ENCODE measurements at regions not wholly inside any gene's neighbourhood (a gene's known extent, or its start where the extent isn't known, plus 50 kb on each side); places are given as distances from the start of the nearest gene placed in this dataset.

DNA sequence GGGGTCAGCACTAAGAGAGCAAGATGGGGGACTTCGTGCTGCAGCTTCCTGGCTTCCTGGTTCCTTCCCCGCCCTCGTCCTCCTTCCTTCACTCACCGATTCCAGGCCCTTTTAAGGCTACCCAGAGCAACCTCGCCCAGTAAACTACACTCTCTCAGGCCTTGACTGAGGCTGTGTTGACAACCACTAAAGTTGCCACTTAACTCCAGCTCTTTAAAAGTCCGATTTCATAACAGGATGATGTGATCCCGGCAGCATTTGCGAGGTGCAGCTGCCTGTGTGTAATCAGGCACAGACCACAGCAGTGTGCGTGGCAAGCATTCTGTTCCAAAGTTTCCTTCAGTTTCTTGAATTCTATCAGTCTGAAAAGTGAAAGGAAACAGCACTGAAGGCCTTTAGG is 110.6 kb downstream of the RAB11FIP2 start:
- Histone ChIP-seq H3K36me3 (ENCODE audit: insufficient read depth) (no peaks in the 10 kb centered on the region), H3K4me2 (no peak overlapping the region), H3K4me1 (ENCODE audit: low read depth, poor library complexity, severe bottlenecking) (no peaks in the 10 kb centered on the region), H3K27me3 (ENCODE audit: insufficient read depth, low read depth) (no peaks in the 10 kb centered on the region), H3K79me2 (ENCODE audit: insufficient read depth, low read depth) (no peaks in the 10 kb centered on the region), H3K4me3 (IDR thresholded peaks at IDR 0.05; ENCODE audit: insufficient read depth, low read depth, low read length) (no peak overlapping the region), H3K9ac (no peak overlapping the region), H4K20me1 (ENCODE audit: insufficient read depth) (no peaks in the 10 kb centered on the region), H3K27ac (no peak overlapping the region), H2AFZ (ENCODE audit: low read depth) (no peak overlapping the region)
- TF ChIP-seq, protein P1, sequence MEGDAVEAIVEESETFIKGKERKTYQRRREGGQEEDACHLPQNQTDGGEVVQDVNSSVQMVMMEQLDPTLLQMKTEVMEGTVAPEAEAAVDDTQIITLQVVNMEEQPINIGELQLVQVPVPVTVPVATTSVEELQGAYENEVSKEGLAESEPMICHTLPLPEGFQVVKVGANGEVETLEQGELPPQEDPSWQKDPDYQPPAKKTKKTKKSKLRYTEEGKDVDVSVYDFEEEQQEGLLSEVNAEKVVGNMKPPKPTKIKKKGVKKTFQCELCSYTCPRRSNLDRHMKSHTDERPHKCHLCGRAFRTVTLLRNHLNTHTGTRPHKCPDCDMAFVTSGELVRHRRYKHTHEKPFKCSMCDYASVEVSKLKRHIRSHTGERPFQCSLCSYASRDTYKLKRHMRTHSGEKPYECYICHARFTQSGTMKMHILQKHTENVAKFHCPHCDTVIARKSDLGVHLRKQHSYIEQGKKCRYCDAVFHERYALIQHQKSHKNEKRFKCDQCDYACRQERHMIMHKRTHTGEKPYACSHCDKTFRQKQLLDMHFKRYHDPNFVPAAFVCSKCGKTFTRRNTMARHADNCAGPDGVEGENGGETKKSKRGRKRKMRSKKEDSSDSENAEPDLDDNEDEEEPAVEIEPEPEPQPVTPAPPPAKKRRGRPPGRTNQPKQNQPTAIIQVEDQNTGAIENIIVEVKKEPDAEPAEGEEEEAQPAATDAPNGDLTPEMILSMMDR (conservative IDR thresholded peaks at IDR 0.05; ENCODE audit: low read depth, low read length), result no peak

DNA sequence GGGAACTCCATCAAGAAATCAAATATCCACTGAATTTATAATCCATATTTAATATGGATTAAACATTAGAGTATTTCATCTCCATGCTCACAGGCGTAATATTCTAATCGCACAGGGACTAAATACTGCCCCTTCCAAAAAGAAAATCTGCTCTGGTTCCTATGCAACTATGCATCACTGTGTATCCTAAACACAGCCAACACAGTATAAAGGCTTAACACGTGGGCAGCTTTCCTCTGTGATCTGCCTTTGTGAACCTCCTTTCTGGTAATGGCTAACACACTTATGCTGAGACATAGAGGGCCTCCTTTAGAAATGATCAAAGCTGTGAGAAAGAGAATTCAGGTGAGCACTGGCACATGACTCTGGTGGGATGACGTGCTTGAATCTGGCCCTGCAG is 110.2 kb downstream of the RAB11FIP2 start:
- H3K27me3 ChIP-seq (ENCODE audit: insufficient read depth, low read depth), result no peaks in the 10 kb centered on the region
- TF ChIP-seq, protein P1 (conservative IDR thresholded peaks at IDR 0.05; ENCODE audit: low read depth, low read length), result no peak
- no peaks in the 10 kb centered on the region for H4K20me1 ChIP-seq (ENCODE audit: insufficient read depth)
- no peak overlapping the region for H3K4me3 ChIP-seq (IDR thresholded peaks at IDR 0.05; ENCODE audit: insufficient read depth, low read depth, low read length)
- no peaks in the 10 kb centered on the region for H3K36me3 ChIP-seq (ENCODE audit: insufficient read depth)
- no peak overlapping the region for H3K9ac ChIP-seq
- H3K79me2 ChIP-seq (ENCODE audit: insufficient read depth, low read depth), result no peaks in the 10 kb centered on the region
- H3K27ac ChIP-seq, result no peak overlapping the region
- H2AFZ ChIP-seq (ENCODE audit: low read depth), result no peak overlapping the region
- no peak overlapping the region for H3K4me2 ChIP-seq
- H3K4me1 ChIP-seq (ENCODE audit: low read depth, poor library complexity, severe bottlenecking), result no peaks in the 10 kb centered on the region

DNA sequence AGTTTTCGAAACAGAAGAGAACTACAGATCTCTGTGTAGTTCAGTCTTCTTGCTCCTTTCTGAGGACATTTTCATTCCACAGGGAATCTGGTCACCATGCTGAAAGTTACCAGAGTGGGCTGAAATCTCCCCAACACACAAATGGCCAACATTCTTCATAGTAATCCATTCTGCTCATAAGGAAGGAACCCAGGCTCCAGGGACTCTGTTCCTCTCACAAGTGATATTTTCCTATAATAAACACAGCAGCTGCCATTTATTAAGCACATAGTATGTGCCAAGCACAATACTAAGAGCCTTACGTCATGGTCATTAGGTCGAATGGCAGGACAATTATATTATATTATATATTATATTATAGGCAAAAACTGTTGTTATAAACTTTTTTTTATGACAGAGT is 109.8 kb downstream of the RAB11FIP2 start:
- Histone ChIP-seq H2AFZ (ENCODE audit: low read depth) (no peak overlapping the region), H4K20me1 (ENCODE audit: insufficient read depth) (no peaks in the 10 kb centered on the region)
- TF ChIP-seq, protein P1 (conservative IDR thresholded peaks at IDR 0.05; ENCODE audit: low read depth, low read length), result no peak

DNA sequence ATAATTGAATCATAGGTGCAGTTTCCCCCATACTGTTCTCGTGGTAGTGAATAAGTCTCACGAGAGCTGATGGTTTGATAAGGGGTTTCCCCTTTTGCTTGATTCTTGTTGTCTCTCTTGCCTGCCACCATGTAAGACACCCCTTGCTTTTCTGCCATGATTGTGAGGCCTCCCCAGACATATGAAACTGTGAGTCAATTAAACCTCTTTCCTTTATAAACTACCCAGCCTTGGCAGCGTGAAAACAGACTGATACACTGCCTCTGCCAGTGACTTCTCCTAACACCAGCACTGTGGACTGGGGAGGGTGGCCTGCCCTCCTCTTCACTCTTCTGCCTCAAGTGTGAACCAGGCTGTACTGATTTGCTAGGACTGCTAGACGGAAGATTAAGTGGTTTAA is 108.6 kb downstream of the RAB11FIP2 start:
- H3K4me3 ChIP-seq (IDR thresholded peaks at IDR 0.05; ENCODE audit: insufficient read depth, low read depth, low read length), result no peak overlapping the region
- no peak overlapping the region for H3K4me2 ChIP-seq
- no peaks in the 10 kb centered on the region for H4K20me1 ChIP-seq (ENCODE audit: insufficient read depth)

More for the DNA sequence above, 109.8 kb downstream of the RAB11FIP2 start:
- H3K27ac ChIP-seq, result no peak overlapping the region
- H3K36me3 ChIP-seq (ENCODE audit: insufficient read depth), result no peaks in the 10 kb centered on the region
- no peaks in the 10 kb centered on the region for H3K79me2 ChIP-seq (ENCODE audit: insufficient read depth, low read depth)
- no peak overlapping the region for H3K4me2 ChIP-seq
- no peak overlapping the region for H3K4me3 ChIP-seq (IDR thresholded peaks at IDR 0.05; ENCODE audit: insufficient read depth, low read depth, low read length)
- H3K9ac ChIP-seq, result no peak overlapping the region
- H3K4me1 ChIP-seq (ENCODE audit: low read depth, poor library complexity, severe bottlenecking), result no peaks in the 10 kb centered on the region
- H3K27me3 ChIP-seq (ENCODE audit: insufficient read depth, low read depth), result no peaks in the 10 kb centered on the region

More for the DNA sequence above, 108.6 kb downstream of the RAB11FIP2 start:
- Histone ChIP-seq H3K27ac (no peak overlapping the region), H3K79me2 (ENCODE audit: insufficient read depth, low read depth) (no peaks in the 10 kb centered on the region), H3K9ac (no peak overlapping the region), H3K27me3 (ENCODE audit: insufficient read depth, low read depth) (no peaks in the 10 kb centered on the region), H2AFZ (ENCODE audit: low read depth) (no peak overlapping the region), H3K36me3 (ENCODE audit: insufficient read depth) (no peaks in the 10 kb centered on the region), H3K4me1 (ENCODE audit: low read depth, poor library complexity, severe bottlenecking) (no peaks in the 10 kb centered on the region)
- TF ChIP-seq, protein P1 (conservative IDR thresholded peaks at IDR 0.05; ENCODE audit: low read depth, low read length), result no peak

Measured in KMS-11 (cell line).